Stimulated activated naive CD8-positive, alpha-beta T cell treated with anti-CD3 and anti-CD28 coated beads, Interleukin-15, amount 100 ng/mL, for 72 hours (primary cell): ENCODE measurements at regions not wholly inside any gene's neighbourhood (a gene's known extent, or its start where the extent isn't known, plus 50 kb on each side); places are given as distances from the start of the nearest gene placed in this dataset.

ENCODE experiments used
- ATAC-seq: fragments of 150-1000 bp; cut with Tn5 transposase; 2 replicates; pipeline ENCODE4 v1.10.0; 2021; ENCODE audit warnings: mild to moderate bottlenecking, moderate library complexity
- DNase-seq, 2 donors: peaks; one replicate each; pipeline ENCODE4 v3.0.0; 2021 to 2022
- H3K27ac Mint-ChIP-seq, 2 donors: one replicate each; pipeline ENCODE4 v1.8.0; 2022; ENCODE audit warnings: mild to moderate bottlenecking in 2 of 2, mixed read lengths in 2 of 2, moderate library complexity in 2 of 2
- H3K27me3 Mint-ChIP-seq: one replicate; pipeline ENCODE4 v1.8.0; 2022; ENCODE audit warnings: mixed read lengths
- H3K4me1 Mint-ChIP-seq: one replicate; pipeline ENCODE4 v1.8.0; 2022; ENCODE audit warnings: mild to moderate bottlenecking, mixed read lengths
- H3K4me3 Mint-ChIP-seq, 2 donors: one replicate each; pipeline ENCODE4 v1.8.0; 2022; ENCODE audit warnings: mild to moderate bottlenecking in 2 of 2, mixed read lengths in 2 of 2, moderate library complexity in 1 of 2
- H3K9me3 Mint-ChIP-seq, 2 donors: one replicate each; pipeline ENCODE4 v1.8.0; 2022; ENCODE audit warnings: mixed read lengths in 2 of 2

DNA sequence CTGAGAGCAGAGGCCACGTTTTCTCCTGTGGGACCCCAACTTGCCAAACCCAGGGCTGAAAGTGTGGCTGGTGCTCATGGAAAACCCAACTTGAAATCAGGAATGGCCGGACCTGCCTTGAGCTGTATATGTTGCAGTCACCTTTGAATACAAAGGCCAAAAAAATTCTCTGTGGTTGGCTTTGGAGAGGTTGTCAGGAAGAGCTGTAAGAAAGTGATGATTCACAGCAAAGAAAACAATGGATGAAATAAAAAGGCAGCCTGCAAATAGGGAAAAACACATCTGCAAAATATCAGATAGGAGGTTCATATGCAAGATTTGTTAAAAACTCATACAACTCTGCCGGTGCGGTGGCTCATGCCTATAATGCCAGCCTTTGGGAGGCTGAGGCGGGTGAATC lies 715.8 kb downstream of the UQCRFS1 start:
- Mint-ChIP-seq H3K9me3 (no peaks in the 10 kb centered on the region), H3K27ac (no peak overlapping the region), H3K4me1 (peaks cover 15% of the 10 kb centered on the region), H3K4me3 (no peak overlapping the region), H3K27me3 (no peaks in the 10 kb centered on the region)
- DNase-seq (no peak), ATAC-seq (no peak)

DNA sequence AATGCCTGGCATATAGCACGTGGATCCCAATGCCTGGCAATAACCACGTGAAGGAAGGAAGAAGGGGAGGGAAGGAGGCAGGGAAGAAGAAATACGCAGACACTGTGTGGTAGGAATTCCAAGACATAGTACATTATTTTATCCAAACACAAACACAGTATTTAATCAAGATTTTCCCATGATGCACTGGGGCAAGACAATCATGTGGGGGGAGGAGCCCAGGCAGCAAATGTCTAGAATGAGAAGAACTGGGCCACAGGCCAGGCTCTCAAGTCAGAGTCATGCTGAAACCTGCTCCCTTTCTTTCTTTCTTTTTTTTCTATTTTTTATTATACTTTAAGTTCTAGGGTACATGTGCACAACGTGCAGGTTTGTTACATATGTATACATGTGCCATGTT lies 717.9 kb downstream of the UQCRFS1 start:
- no peaks in the 10 kb centered on the region for H3K4me1 Mint-ChIP-seq
- ATAC-seq: no peak
- no peak overlapping the region for H3K4me3 Mint-ChIP-seq

GRCh38 chr19:28494461-28494860 lies 718.5 kb downstream of the UQCRFS1 start:
- no peak for ATAC-seq
- no peak for DNase-seq
- Mint-ChIP-seq H3K9me3 (no peaks in the 10 kb centered on the region), H3K27me3 (no peaks in the 10 kb centered on the region), H3K4me1 (no peaks in the 10 kb centered on the region), H3K4me3 (no peak overlapping the region), H3K27ac (peak overlapping the region in 1 of 2 donors; percentile 33)

More for the DNA sequence above, 717.9 kb downstream of the UQCRFS1 start:
- Mint-ChIP-seq H3K27ac (no peak overlapping the region), H3K9me3 (no peaks in the 10 kb centered on the region), H3K27me3 (no peaks in the 10 kb centered on the region)
- no peak for DNase-seq

GRCh38 chr19:28493884-28494283 lies 719.1 kb downstream of the UQCRFS1 start:
- ATAC-seq (no peak), DNase-seq (no peak)
- H3K27ac Mint-ChIP-seq: no peak overlapping the region
- no peaks in the 10 kb centered on the region for H3K27me3 Mint-ChIP-seq
- no peaks in the 10 kb centered on the region for H3K9me3 Mint-ChIP-seq
- no peak overlapping the region for H3K4me3 Mint-ChIP-seq
- H3K4me1 Mint-ChIP-seq: no peaks in the 10 kb centered on the region

DNA sequence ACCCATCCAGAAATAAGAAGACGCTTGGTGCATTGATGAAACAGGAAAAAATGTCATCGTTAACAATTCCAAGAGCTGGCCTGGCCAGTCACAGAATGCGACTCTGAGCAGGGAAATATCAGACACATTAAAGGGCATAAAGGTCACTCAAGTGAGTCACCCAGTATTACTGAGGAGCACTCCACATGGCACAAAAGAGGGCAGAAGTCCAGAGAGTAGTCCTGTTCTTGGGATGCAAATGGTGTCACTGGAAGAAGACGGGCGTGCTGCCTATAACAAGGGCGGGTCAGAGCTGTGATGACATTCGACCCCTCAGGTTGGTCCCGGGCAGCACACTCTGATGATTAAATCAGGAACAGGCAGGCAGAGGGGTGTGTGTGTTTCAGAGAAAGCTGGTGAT lies 720.3 kb downstream of the UQCRFS1 start:
- ATAC-seq: no peak
- Mint-ChIP-seq H3K27ac (no peak overlapping the region), H3K4me3 (no peak overlapping the region), H3K9me3 (no peaks in the 10 kb centered on the region), H3K27me3 (no peaks in the 10 kb centered on the region), H3K4me1 (peaks cover 6% of the 10 kb centered on the region)
- DNase-seq: no peak

GRCh38 chr19:28492201-28492600 lies 720.8 kb downstream of the UQCRFS1 start:
- Mint-ChIP-seq H3K4me1 (peaks cover 6% of the 10 kb centered on the region), H3K4me3 (no peak overlapping the region), H3K9me3 (no peaks in the 10 kb centered on the region), H3K27me3 (no peaks in the 10 kb centered on the region), H3K27ac (no peak overlapping the region)
- ATAC-seq (no peak), DNase-seq (no peak)

DNA sequence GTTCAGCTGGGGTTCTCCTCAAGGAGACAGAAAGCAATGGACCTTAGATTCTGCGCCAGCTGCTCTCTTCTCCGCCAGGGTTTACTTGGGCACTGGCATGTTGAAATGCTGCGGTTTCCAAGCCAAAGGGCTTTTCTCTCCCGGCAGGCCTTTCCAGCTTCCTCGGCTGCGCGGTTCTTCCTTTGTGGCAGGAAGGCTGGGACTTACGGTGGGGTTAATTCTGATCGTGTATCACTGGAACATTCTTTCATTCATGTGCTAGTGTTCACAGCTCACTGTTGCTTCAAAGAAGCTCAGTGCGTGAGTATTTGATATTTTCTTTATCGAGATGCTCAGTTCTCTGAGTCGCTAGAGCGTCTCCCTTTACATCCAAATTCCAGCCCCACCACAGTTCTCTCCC lies 723.2 kb downstream of the UQCRFS1 start:
- Mint-ChIP-seq H3K27ac (peak overlapping the region in 1 of 2 donors; percentile 45), H3K4me3 (no peak overlapping the region), H3K27me3 (no peaks in the 10 kb centered on the region), H3K4me1 (peaks cover 6% of the 10 kb centered on the region), H3K9me3 (no peaks in the 10 kb centered on the region)
- DNase-seq (no peak), ATAC-seq (no peak)

DNA sequence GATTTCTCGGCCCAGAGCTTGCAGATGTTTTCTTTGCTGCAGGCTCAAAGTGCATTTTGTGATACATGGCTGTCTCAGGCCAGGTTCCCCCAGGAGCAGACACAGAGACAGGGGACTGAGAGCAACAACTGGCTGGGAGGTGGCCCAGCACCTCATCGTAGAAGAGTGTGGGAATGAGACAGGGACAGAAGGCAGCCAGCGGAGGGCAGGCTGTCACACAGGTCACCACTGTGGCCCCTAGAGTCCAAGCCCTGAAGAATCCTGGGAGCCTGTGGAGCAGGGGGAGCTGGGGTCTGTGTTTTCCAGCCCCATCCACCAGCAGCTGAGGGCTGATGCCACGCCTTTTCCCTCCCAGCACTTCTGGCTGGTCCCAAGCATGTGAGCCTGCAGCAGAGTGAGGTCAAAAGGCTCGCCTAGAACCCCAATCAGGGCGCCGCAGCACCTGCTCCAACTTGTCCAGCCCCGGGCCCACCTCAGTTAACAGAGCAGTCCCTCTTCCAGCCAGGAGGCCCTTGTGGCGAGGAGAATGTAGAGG lies 723.8 kb downstream of the UQCRFS1 start:
- H3K4me3 Mint-ChIP-seq: no peak overlapping the region
- H3K4me1 Mint-ChIP-seq: peaks cover 6% of the 10 kb centered on the region
- H3K27ac Mint-ChIP-seq: no peak overlapping the region
- DNase-seq (no peak), ATAC-seq (no peak)
- no peaks in the 10 kb centered on the region for H3K9me3 Mint-ChIP-seq
- no peaks in the 10 kb centered on the region for H3K27me3 Mint-ChIP-seq

- DNase-seq (no peak), ATAC-seq (no peak)
- no peak overlapping the region for H3K4me3 Mint-ChIP-seq
- H3K9me3 Mint-ChIP-seq: no peaks in the 10 kb centered on the region
- no peaks in the 10 kb centered on the region for H3K27me3 Mint-ChIP-seq
- H3K27ac Mint-ChIP-seq: no peak overlapping the region
- H3K4me1 Mint-ChIP-seq: peaks cover 6% of the 10 kb centered on the region
Measured at GRCh38 chr19:28487999-28488398, 725.0 kb downstream of the UQCRFS1 start.

- no peak for ATAC-seq
- H3K27ac Mint-ChIP-seq: no peak overlapping the region
- no peak overlapping the region for H3K4me3 Mint-ChIP-seq
- no peaks in the 10 kb centered on the region for H3K27me3 Mint-ChIP-seq
- no peak for DNase-seq
- H3K9me3 Mint-ChIP-seq: no peaks in the 10 kb centered on the region
- peaks cover 6% of the 10 kb centered on the region for H3K4me1 Mint-ChIP-seq
Measured at GRCh38 chr19:28486926-28487325, 726.0 kb downstream of the UQCRFS1 start.

GRCh38 chr19:28486473-28486872 lies 726.5 kb downstream of the UQCRFS1 start:
- DNase-seq: no peak
- no peaks in the 10 kb centered on the region for H3K27me3 Mint-ChIP-seq
- H3K4me3 Mint-ChIP-seq: no peak overlapping the region
- H3K27ac Mint-ChIP-seq: no peak overlapping the region
- H3K4me1 Mint-ChIP-seq: peaks cover 7% of the 10 kb centered on the region
- no peaks in the 10 kb centered on the region for H3K9me3 Mint-ChIP-seq
- no peak for ATAC-seq

DNA sequence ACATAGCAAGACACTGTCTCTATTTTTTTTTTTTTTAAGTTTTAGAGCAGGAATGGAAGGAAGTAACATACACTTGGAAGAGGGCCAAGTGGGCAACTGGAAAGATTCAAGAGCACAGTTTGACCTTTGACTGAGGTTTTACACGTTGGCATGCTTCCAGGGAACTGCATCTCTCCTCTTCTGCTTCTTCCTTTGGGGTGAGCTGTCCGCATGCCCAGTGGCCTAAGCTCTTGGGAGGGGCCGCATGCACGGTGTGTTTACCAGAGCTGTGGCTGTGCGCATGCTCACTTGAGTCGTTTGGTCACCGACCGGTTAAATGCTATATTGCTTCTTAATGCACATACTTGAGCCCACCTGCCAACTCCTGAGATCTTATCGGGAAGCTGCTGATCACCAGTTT lies 727.7 kb downstream of the UQCRFS1 start:
- H3K9me3 Mint-ChIP-seq: no peaks in the 10 kb centered on the region
- no peak for DNase-seq

GRCh38 chr19:28483197-28483596 lies 729.8 kb downstream of the UQCRFS1 start:
- ATAC-seq (no peak), DNase-seq (no peak)
- peak overlapping the region; percentile 2 to 10 for H3K27ac Mint-ChIP-seq
- H3K4me1 Mint-ChIP-seq: peaks cover 13% of the 10 kb centered on the region
- no peak overlapping the region for H3K4me3 Mint-ChIP-seq
- H3K9me3 Mint-ChIP-seq: no peaks in the 10 kb centered on the region
- no peaks in the 10 kb centered on the region for H3K27me3 Mint-ChIP-seq

More for the DNA sequence above, 727.7 kb downstream of the UQCRFS1 start:
- ATAC-seq: no peak
- Mint-ChIP-seq H3K4me1 (peaks cover 14% of the 10 kb centered on the region), H3K27me3 (no peaks in the 10 kb centered on the region), H3K27ac (no peak overlapping the region), H3K4me3 (no peak overlapping the region)

- DNase-seq: no peak
- H3K4me1 Mint-ChIP-seq: peaks cover 8% of the 10 kb centered on the region
- H3K4me3 Mint-ChIP-seq: no peak overlapping the region
- H3K27ac Mint-ChIP-seq: no peak overlapping the region
- no peaks in the 10 kb centered on the region for H3K9me3 Mint-ChIP-seq
- H3K27me3 Mint-ChIP-seq: no peaks in the 10 kb centered on the region
- no peak for ATAC-seq
Measured at GRCh38 chr19:28482221-28482620, 730.7 kb downstream of the UQCRFS1 start.

- ATAC-seq: no peak
- peak overlapping the region in 1 of 2 donors; percentile 42 for H3K27ac Mint-ChIP-seq
- H3K9me3 Mint-ChIP-seq: no peaks in the 10 kb centered on the region
Measured at GRCh38 chr19:28481674-28482073, 731.3 kb downstream of the UQCRFS1 start.

GRCh38 chr19:28475525-28475924 lies 737.4 kb downstream of the UQCRFS1 start:
- Mint-ChIP-seq H3K27ac (no peak overlapping the region), H3K4me3 (no peak overlapping the region)
- ATAC-seq: no peak

More at GRCh38 chr19:28481674-28482073, 731.3 kb downstream of the UQCRFS1 start:
- no peak overlapping the region for H3K4me3 Mint-ChIP-seq
- no peaks in the 10 kb centered on the region for H3K27me3 Mint-ChIP-seq
- H3K4me1 Mint-ChIP-seq: peaks cover 8% of the 10 kb centered on the region
- DNase-seq: no peak

DNA sequence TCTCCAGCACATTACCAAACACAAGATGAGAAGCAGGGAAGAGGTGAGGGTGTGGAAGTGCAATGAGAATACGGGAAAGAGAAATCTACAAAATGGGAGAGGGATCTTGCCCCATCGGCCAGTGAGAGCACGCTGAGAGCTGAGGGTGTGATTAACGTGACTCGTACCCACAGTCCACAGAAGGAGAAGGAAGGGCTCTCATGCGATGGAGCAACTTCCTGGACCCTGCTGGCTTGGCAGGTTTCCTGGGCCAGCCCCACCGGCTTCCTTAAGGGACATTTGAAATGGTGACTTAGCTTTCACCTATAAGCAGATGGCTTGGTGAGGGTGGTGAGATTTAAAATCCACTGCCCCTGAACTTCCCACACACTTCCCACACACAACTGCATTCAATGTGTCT lies 740.1 kb downstream of the UQCRFS1 start:
- no peak for DNase-seq
- peaks cover 21% of the 10 kb centered on the region for H3K4me1 Mint-ChIP-seq
- no peaks in the 10 kb centered on the region for H3K9me3 Mint-ChIP-seq
- no peaks in the 10 kb centered on the region for H3K27me3 Mint-ChIP-seq
- ATAC-seq: no peak
- no peak overlapping the region for H3K4me3 Mint-ChIP-seq
- no peak overlapping the region for H3K27ac Mint-ChIP-seq

More at GRCh38 chr19:28475525-28475924, 737.4 kb downstream of the UQCRFS1 start:
- no peaks in the 10 kb centered on the region for H3K4me1 Mint-ChIP-seq
- DNase-seq: no peak
- no peaks in the 10 kb centered on the region for H3K9me3 Mint-ChIP-seq
- H3K27me3 Mint-ChIP-seq: no peaks in the 10 kb centered on the region
